GM12878 (cell line): ENCODE measurements at regions not wholly inside any gene's neighbourhood (a gene's known extent, or its start where the extent isn't known, plus 50 kb on each side); places are given as distances from the start of the nearest gene placed in this dataset.

Experiments used
- ATAC-seq: fragments of 200-7000 bp; cut with Tn5 transposase; 3 replicates; pipeline ENCODE4 v1.9.1; 2020; ENCODE audit warnings: mild to moderate bottlenecking, moderate library complexity
- BruUV-seq: library from RNA; stranded (reverse); fragments of 400-500 nt; replicated peaks from 2 replicates; lab custom pipeline; 2021; lab: Mats Ljungman, UMichigan
- CTCF ChIA-PET: fragments of 300-600 bp; sonication (Branson Sonifier 250); formaldehyde crosslinking; extraction: SDS; loops from one replicate; lab custom pipeline; 2021; ENCODE audit warnings: inconsistent platforms; lab: Yijun Ruan, JAX
- POLR2A ChIA-PET: fragments of 350-600 bp; formaldehyde crosslinking; extraction: SDS; loops from one replicate; lab custom pipeline; 2021; ENCODE audit warnings: inconsistent platforms; lab: Charles Lee
- RAD21 ChIA-PET: fragments of 300-600 bp; sonication (Branson Sonifier 250); formaldehyde crosslinking; loops from one replicate; lab custom pipeline; 2023; ENCODE audit warnings: antibody characterized with exemption; ENCODE audit not compliant: unreplicated experiment; lab: Charles Lee
- SMC1A ChIA-PET: fragments of 300-600 bp; sonication (Branson Sonifier 250); formaldehyde crosslinking; loops from one replicate; lab custom pipeline; 2023; ENCODE audit not compliant: unreplicated experiment, uncharacterized antibody; lab: Charles Lee
- DNase-seq: peaks from one replicate; pipeline ENCODE4 v3.0.0-alpha.2; 2011; ENCODE audit warnings: low read depth, low spot score
- FAIRE-seq: peaks from 3 replicates; lab custom pipeline; 2011; peaks lifted over from hg19 to GRCh38; lab: Jason Lieb, UNC
- H2AFZ ChIP-seq: 2 replicates; pipeline ENCODE4 v1.6.0; 2011; ENCODE audit warnings: low read depth, low read length, control low read depth; ENCODE audit not compliant: control insufficient read depth
- H3K27ac ChIP-seq: 2 replicates; pipeline ENCODE4 v1.5.1; 2011; ENCODE audit warnings: control low read depth; ENCODE audit not compliant: control insufficient read depth, insufficient read depth
- H3K27me3 ChIP-seq, 2 experiments: replicated peaks in 1 of 2; 2 replicates each; pipeline versions ENCODE4 v1.6.0 to v1.6.1; 2011; ENCODE audit warnings: low read length in 1 of 2; ENCODE audit not compliant: control insufficient read depth in 2 of 2, insufficient read depth in 2 of 2
- H3K36me3 ChIP-seq, 2 experiments: 2 replicates each; pipeline ENCODE4 v1.5.1; 2011; ENCODE audit warnings: low read length in 1 of 2; ENCODE audit not compliant: control insufficient read depth in 2 of 2, insufficient read depth in 2 of 2
- H3K4me1 ChIP-seq: 2 replicates; pipeline ENCODE4 v1.6.1; 2011; ENCODE audit warnings: mild to moderate bottlenecking, low read length, moderate library complexity, mixed read lengths; ENCODE audit not compliant: control insufficient read depth, insufficient read depth
- H3K4me2 ChIP-seq: 2 replicates; pipeline ENCODE4 v1.6.0; 2011; ENCODE audit warnings: control low read depth; ENCODE audit not compliant: control insufficient read depth, insufficient read depth
- H3K4me3 ChIP-seq: fragments of 200-600 bp; sonication (generic); 2 replicates; pipeline ENCODE4 v1.5.1; 2016
- H3K79me2 ChIP-seq: 2 replicates; pipeline ENCODE4 v1.6.0; 2011; ENCODE audit warnings: low read length; ENCODE audit not compliant: control insufficient read depth, insufficient read depth
- H3K9ac ChIP-seq: 2 replicates; pipeline ENCODE4 v1.8.0; 2011; ENCODE audit warnings: low read length, control low read depth, mixed read lengths; ENCODE audit not compliant: control insufficient read depth, insufficient read depth
- H3K9me3 ChIP-seq: replicated peaks from 3 replicates; pipeline ENCODE4 v1.5.1; 2011; ENCODE audit warnings: mild to moderate bottlenecking, low read length; ENCODE audit not compliant: control insufficient read depth, insufficient read depth
- H4K20me1 ChIP-seq: 2 replicates; pipeline ENCODE4 v1.6.0; 2011; ENCODE audit not compliant: control insufficient read depth, insufficient read depth
- EP300 ChIP-seq, 2 experiments: fragments of 150-350 bp in 1 of 2; IDR thresholded peaks; 2 replicates each; pipeline ENCODE4 v1.6.1; 2011 to 2012; ENCODE audit warnings: low read depth in 2 of 2, low read length in 2 of 2, borderline replicate concordance in 1 of 2, improper control_type of control experiment in 1 of 2, inconsistent platforms in 1 of 2; ENCODE audit not compliant: control insufficient read depth in 1 of 2
- HDGF ChIP-seq: fragments of 450-650 bp; IDR thresholded peaks from 2 replicates; pipeline ENCODE4 v1.6.1; 2016; ENCODE audit warnings: antibody characterized with exemption
- KDM1A ChIP-seq: fragments of 200-600 bp; sonication (generic); IDR thresholded peaks from 2 replicates; pipeline ENCODE4 v1.6.1; 2016; ENCODE audit warnings: borderline replicate concordance
- KLF5 ChIP-seq: fragments of 450-650 bp; IDR thresholded peaks from 2 replicates; pipeline ENCODE4 v1.6.1; 2014; ENCODE audit warnings: mild to moderate bottlenecking; ENCODE audit not compliant: partially characterized antibody
- NBN ChIP-seq: fragments of 450-650 bp; IDR thresholded peaks from 2 replicates; pipeline ENCODE4 v1.6.1; 2016
- NFYB ChIP-seq: IDR thresholded peaks from 2 replicates; pipeline ENCODE4 v1.6.1; 2011; ENCODE audit warnings: low read depth, mild to moderate bottlenecking, low read length, improper control_type of control experiment, moderate library complexity; ENCODE audit not compliant: insufficient read depth
- SIN3A ChIP-seq: IDR thresholded peaks from 2 replicates; pipeline ENCODE4 v1.6.1; 2012; ENCODE audit warnings: low read depth, low read length, improper control_type of control experiment
- TAF1 ChIP-seq: IDR thresholded peaks from 2 replicates; pipeline ENCODE4 v1.6.1; 2011; ENCODE audit warnings: mild to moderate bottlenecking, low read depth, low read length, borderline replicate concordance
- TARDBP ChIP-seq: IDR thresholded peaks from 2 replicates; pipeline ENCODE4 v1.6.1; 2016; ENCODE audit warnings: borderline replicate concordance
- TCF12 ChIP-seq: IDR thresholded peaks from 2 replicates; pipeline ENCODE4 v1.6.1; 2011; ENCODE audit warnings: low read depth, mild to moderate bottlenecking, low read length
- YY1 ChIP-seq: IDR thresholded peaks from 2 replicates; pipeline ENCODE4 v1.6.1; 2011; ENCODE audit warnings: low read depth, mild to moderate bottlenecking, low read length
- ZNF24 ChIP-seq: fragments of 450-650 bp; IDR thresholded peaks from 2 replicates; pipeline ENCODE4 v1.6.1; 2017; ENCODE audit warnings: antibody characterized with exemption, mild to moderate bottlenecking
- WGBS: methylation state at CpG from one replicate; pipeline ENCODE4 v1.1.6; 2016; ENCODE audit warnings: low lambda C conversion rate; ENCODE audit not compliant: insufficient replicate concordance, insufficient coverage; ENCODE audit errors: missing lambda C conversion rate; 5-methylcytosine and 5-hydroxymethylcytosine counted together
- in situ Hi-C: fragments of 300-500 bp; cut with MboI; formaldehyde crosslinking; loops from 9 replicates; pipeline ENCODE4 v1.14.3; 2018; ENCODE audit warnings: mixed read lengths
- intact Hi-C: fragments of 100-400 bp; cut with micrococcal nuclease; formaldehyde crosslinking; loops from one replicate; pipeline ENCODE4 v1.14.2; 2022; ENCODE audit not compliant: unreplicated experiment
- TF ChIP-seq, protein P1 (sequence below): IDR thresholded peaks from 2 replicates; pipeline ENCODE4 v1.6.1; 2012; ENCODE audit warnings: low read depth, low read length, improper control_type of control experiment
- TF ChIP-seq, protein P2 (sequence below): IDR thresholded peaks from 2 replicates; pipeline ENCODE4 v1.6.1; 2012; ENCODE audit warnings: mild to moderate bottlenecking, low read depth, low read length

DNA sequence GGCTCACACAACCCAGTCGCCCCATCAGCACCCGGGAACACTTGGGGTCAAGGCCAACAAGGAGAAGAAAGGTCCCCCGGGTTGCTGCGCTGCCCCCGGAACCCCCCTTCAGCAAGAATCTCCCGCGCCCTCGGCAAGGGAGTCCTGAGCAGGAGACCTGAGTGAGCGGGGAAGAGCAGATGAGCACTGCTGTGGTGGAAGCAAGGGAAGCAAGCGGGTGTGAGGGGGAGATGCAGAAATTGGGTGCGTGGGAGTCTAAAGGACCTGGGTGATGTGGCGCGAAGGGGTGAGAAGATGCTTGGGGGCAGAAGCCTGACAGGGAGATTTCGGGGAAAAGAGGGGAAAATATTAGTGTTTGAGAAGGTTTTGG is 105.5 kb upstream of the PRB2 start:
- Histone ChIP-seq H3K4me1 (peaks cover 5% of the 10 kb centered on the region), H2AFZ (no peak overlapping the region), H3K27ac (no peak overlapping the region), H3K9me3 (no peaks in the 10 kb centered on the region; the same call in 2 of the 3 replicates), H3K27me3 (peaks cover 0 to 7% of the 10 kb centered on the region in 2 experiments; a peak in 3 of 4 replicates), H4K20me1 (no peaks in the 10 kb centered on the region), H3K4me3 (no peak overlapping the region), H3K9ac (no peak overlapping the region), H3K36me3 (no peaks in the 10 kb centered on the region), H3K79me2 (no peaks in the 10 kb centered on the region), H3K4me2 (no peak overlapping the region)
- BruUV-seq = no TSS peak
- RAD21 ChIA-PET = interaction anchor here (0.6 to 1.2 kb wide), 4 partner anchors 12 to 525 kb away, joined by 3 to 5 read pairs (median 4); no protein-coding TSS in a partner anchor
- FAIRE-seq (no peak), ATAC-seq (no peak), DNase-seq (no peak)
- intact Hi-C loops = loop anchor here (2.0 to 10.0 kb wide), 2 partner anchors 44 to 124 kb away; no protein-coding TSS in a partner anchor
- SMC1A ChIA-PET = interaction anchor here (1.8 kb wide), 1 partner anchor 45 kb away, joined by 6 read pairs; no protein-coding TSS in a partner anchor
- 24% methylated on average over 14 of the region's 14 CpGs for WGBS
- CTCF ChIA-PET = interaction anchor here (0.6 to 2.0 kb wide), 2 partner anchors 45 to 49 kb away, joined by 3 to 7 read pairs; no protein-coding TSS in a partner anchor
- in situ Hi-C loops = no loop called here
- POLR2A ChIA-PET = no interaction called here
- no peak for TF ChIP-seq KLF5
- 0 out of 2 replicates have a peak, but pooled peaks have one; percentile 14 for TF ChIP-seq NBN
- TF ChIP-seq, protein P1, sequence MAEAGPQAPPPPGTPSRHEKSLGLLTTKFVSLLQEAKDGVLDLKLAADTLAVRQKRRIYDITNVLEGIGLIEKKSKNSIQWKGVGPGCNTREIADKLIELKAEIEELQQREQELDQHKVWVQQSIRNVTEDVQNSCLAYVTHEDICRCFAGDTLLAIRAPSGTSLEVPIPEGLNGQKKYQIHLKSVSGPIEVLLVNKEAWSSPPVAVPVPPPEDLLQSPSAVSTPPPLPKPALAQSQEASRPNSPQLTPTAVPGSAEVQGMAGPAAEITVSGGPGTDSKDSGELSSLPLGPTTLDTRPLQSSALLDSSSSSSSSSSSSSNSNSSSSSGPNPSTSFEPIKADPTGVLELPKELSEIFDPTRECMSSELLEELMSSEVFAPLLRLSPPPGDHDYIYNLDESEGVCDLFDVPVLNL = no peak
- TF ChIP-seq EP300 (IDR thresholded peaks at IDR 0.05; ENCODE audit: borderline replicate concordance in 1 of 2, control insufficient read depth in 1 of 2, low read depth in 2 of 2, low read length in 2 of 2) = no peak
- TF ChIP-seq NFYB = no peak

DNA sequence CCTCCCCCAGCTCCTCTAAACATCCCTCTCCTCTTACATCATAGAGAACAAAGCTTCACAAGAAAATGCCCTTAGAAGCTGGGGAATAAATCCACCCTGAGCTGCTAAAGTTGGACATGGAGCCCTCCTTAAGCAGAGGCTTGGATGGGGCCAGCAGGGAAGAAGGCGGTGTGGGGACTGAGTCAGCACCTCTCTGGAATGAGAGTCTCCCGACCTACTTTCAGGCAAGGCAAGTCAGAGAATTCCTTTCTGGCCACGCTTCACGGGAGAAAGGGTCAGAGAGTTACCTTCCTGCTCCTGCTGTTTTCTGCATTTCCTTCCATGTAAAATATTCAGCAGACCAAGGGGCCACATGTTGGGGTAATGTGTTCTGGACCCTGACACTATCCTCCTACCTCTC is 113.3 kb upstream of the PRB2 start:
- in situ Hi-C loops (no loop called here), intact Hi-C loops (loop anchor here (10.0 kb wide), 1 partner anchor 116 kb away; no protein-coding TSS in a partner anchor)
- H3K36me3 ChIP-seq = no peaks in the 10 kb centered on the region
- no TSS peak for BruUV-seq
- no peaks in the 10 kb centered on the region for H4K20me1 ChIP-seq
- RAD21 ChIA-PET = no interaction called here
- no peak for FAIRE-seq
- no peak overlapping the region for H3K4me2 ChIP-seq
- ATAC-seq = no peak
- H3K9ac ChIP-seq = no peak overlapping the region
- no peak overlapping the region for H2AFZ ChIP-seq
- H3K4me3 ChIP-seq = no peak overlapping the region
- H3K4me1 ChIP-seq = no peaks in the 10 kb centered on the region
- DNase-seq = no peak
- CTCF ChIA-PET = interaction anchor here (1.1 to 2.7 kb wide), 5 partner anchors 10 to 738 kb away, joined by 3 to 19 read pairs (median 6); no protein-coding TSS in a partner anchor
- H3K79me2 ChIP-seq = no peaks in the 10 kb centered on the region
- SMC1A ChIA-PET = interaction anchor here (0.5 to 2.6 kb wide), 6 partner anchors 9 to 1417 kb away, joined by 3 to 25 read pairs (median 4); no protein-coding TSS in a partner anchor
- H3K27ac ChIP-seq = no peak overlapping the region
- no peaks in the 10 kb centered on the region for H3K9me3 ChIP-seq
- 66% methylated on average over 4 of the region's 4 CpGs for WGBS
- POLR2A ChIA-PET = no interaction called here
- H3K27me3 ChIP-seq = no peaks in the 10 kb centered on the region
- TF ChIP-seq YY1 (no peak), SIN3A (no peak), TAF1 (no peak), TARDBP (no peak), HDGF (no peak), TCF12 (no peak), KDM1A (no peak), ZNF24 (no peak)
- TF ChIP-seq, protein P2, sequence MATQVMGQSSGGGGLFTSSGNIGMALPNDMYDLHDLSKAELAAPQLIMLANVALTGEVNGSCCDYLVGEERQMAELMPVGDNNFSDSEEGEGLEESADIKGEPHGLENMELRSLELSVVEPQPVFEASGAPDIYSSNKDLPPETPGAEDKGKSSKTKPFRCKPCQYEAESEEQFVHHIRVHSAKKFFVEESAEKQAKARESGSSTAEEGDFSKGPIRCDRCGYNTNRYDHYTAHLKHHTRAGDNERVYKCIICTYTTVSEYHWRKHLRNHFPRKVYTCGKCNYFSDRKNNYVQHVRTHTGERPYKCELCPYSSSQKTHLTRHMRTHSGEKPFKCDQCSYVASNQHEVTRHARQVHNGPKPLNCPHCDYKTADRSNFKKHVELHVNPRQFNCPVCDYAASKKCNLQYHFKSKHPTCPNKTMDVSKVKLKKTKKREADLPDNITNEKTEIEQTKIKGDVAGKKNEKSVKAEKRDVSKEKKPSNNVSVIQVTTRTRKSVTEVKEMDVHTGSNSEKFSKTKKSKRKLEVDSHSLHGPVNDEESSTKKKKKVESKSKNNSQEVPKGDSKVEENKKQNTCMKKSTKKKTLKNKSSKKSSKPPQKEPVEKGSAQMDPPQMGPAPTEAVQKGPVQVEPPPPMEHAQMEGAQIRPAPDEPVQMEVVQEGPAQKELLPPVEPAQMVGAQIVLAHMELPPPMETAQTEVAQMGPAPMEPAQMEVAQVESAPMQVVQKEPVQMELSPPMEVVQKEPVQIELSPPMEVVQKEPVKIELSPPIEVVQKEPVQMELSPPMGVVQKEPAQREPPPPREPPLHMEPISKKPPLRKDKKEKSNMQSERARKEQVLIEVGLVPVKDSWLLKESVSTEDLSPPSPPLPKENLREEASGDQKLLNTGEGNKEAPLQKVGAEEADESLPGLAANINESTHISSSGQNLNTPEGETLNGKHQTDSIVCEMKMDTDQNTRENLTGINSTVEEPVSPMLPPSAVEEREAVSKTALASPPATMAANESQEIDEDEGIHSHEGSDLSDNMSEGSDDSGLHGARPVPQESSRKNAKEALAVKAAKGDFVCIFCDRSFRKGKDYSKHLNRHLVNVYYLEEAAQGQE = no peak
